Activated CD8-positive, alpha-beta T cell treated with anti-CD3 and anti-CD28 coated beads for 36 hours (primary cell): ENCODE measurements at regions not wholly inside any gene's neighbourhood (a gene's known extent, or its start where the extent isn't known, plus 50 kb on each side); places are given as distances from the start of the nearest gene placed in this dataset.

Experiments
- ATAC-seq: fragments of 200-7000 bp; cut with Tn5 transposase; one replicate; pipeline ENCODE4 v1.10.0; 2021; ENCODE audit warnings: mild to moderate bottlenecking, moderate library complexity
- CTCF ChIA-PET: fragments of 350-600 bp; sonication (Branson Sonifier 250); formaldehyde crosslinking; loops from one replicate; lab custom pipeline; 2021; ENCODE audit warnings: antibody characterized with exemption; lab: Charles Lee
- POLR2A ChIA-PET: fragments of 350-600 bp; sonication (Branson Sonifier 250); formaldehyde crosslinking; loops from one replicate; lab custom pipeline; 2021; ENCODE audit warnings: antibody characterized with exemption; lab: Charles Lee
- DNase-seq: peaks from one replicate; pipeline ENCODE4 v3.0.0-alpha.2; 2020
- H3K27ac Mint-ChIP-seq: one replicate; pipeline ENCODE4 v1.8.0; 2021; ENCODE audit warnings: mild to moderate bottlenecking, mixed read lengths
- H3K27me3 Mint-ChIP-seq: one replicate; pipeline ENCODE4 v1.8.0; 2021; ENCODE audit warnings: mixed read lengths
- H3K36me3 Mint-ChIP-seq: one replicate; pipeline ENCODE4 v1.8.0; 2021; ENCODE audit warnings: low read depth, mixed read lengths
- H3K4me1 Mint-ChIP-seq: one replicate; pipeline ENCODE4 v1.8.0; 2021; ENCODE audit warnings: low read depth, mixed read lengths
- H3K4me3 Mint-ChIP-seq: one replicate; pipeline ENCODE4 v1.8.0; 2021; ENCODE audit warnings: mild to moderate bottlenecking, moderate library complexity, mixed read lengths
- H3K9me3 Mint-ChIP-seq: one replicate; pipeline ENCODE4 v1.8.0; 2021; ENCODE audit warnings: mixed read lengths
- CTCF ChIP-seq: fragments of 200-600 bp; IDR thresholded peaks from one replicate; pipeline ENCODE4 v1.8.0; 2022; ENCODE audit warnings: antibody characterized with exemption, mild to moderate bottlenecking
- intact Hi-C: fragments of 100-400 bp; cut with micrococcal nuclease; formaldehyde crosslinking; loops from one replicate; pipeline ENCODE4 v1.10.0; 2022

GRCh38 chr3:43953814-43954692 is 263.3 kb downstream of the ABHD5 start:
- H3K36me3 Mint-ChIP-seq, result no peaks in the 10 kb centered on the region
- CTCF ChIA-PET, result no interaction called here
- H3K9me3 Mint-ChIP-seq, result no peaks in the 10 kb centered on the region
- no peak overlapping the region for H3K27ac Mint-ChIP-seq
- no peak overlapping the region for H3K4me3 Mint-ChIP-seq
- POLR2A ChIA-PET, result no interaction called here
- TF ChIP-seq CTCF, result no peak
- ATAC-seq (no peak), DNase-seq (no peak)
- H3K27me3 Mint-ChIP-seq, result peaks cover 3% of the 10 kb centered on the region
- H3K4me1 Mint-ChIP-seq, result peaks cover 9% of the 10 kb centered on the region
- intact Hi-C loops, result no loop called here

- intact Hi-C loops, result no loop called here
- H3K36me3 Mint-ChIP-seq, result no peaks in the 10 kb centered on the region
- no peak overlapping the region for H3K4me3 Mint-ChIP-seq
- CTCF ChIA-PET, result interaction anchor here (1.6 kb wide), 1 partner anchor 17 kb away, joined by 4 read pairs; no protein-coding TSS in a partner anchor
- DNase-seq (no peak), ATAC-seq (no peak)
- no peak for TF ChIP-seq CTCF
- H3K27me3 Mint-ChIP-seq, result peaks cover 5% of the 10 kb centered on the region
- H3K4me1 Mint-ChIP-seq, result peaks cover 2% of the 10 kb centered on the region
- POLR2A ChIA-PET, result no interaction called here
- no peak overlapping the region for H3K27ac Mint-ChIP-seq
- H3K9me3 Mint-ChIP-seq, result no peaks in the 10 kb centered on the region
Observed at GRCh38 chr3:43956945-43957344, 266.2 kb downstream of the ABHD5 start.

- CTCF ChIA-PET, result interaction anchor here (1.6 kb wide), 1 partner anchor 16 kb away, joined by 4 read pairs; no protein-coding TSS in a partner anchor
- intact Hi-C loops, result no loop called here
- Mint-ChIP-seq H3K27ac (no peak overlapping the region), H3K4me3 (no peak overlapping the region), H3K4me1 (peaks cover 2% of the 10 kb centered on the region), H3K9me3 (no peaks in the 10 kb centered on the region), H3K27me3 (peaks cover 5% of the 10 kb centered on the region), H3K36me3 (no peaks in the 10 kb centered on the region)
- POLR2A ChIA-PET, result no interaction called here
- DNase-seq (no peak), ATAC-seq (no peak)
- TF ChIP-seq CTCF, result no peak
Observed at GRCh38 chr3:43957553-43957952, 266.8 kb downstream of the ABHD5 start.

- no peaks in the 10 kb centered on the region for H3K36me3 Mint-ChIP-seq
- no peaks in the 10 kb centered on the region for H3K9me3 Mint-ChIP-seq
- H3K27me3 Mint-ChIP-seq, result peaks cover 5% of the 10 kb centered on the region
- ChIA-PET POLR2A (no interaction called here), CTCF (no interaction called here)
- H3K4me1 Mint-ChIP-seq, result peaks cover 2% of the 10 kb centered on the region
- no peak for TF ChIP-seq CTCF
- no peak overlapping the region for H3K4me3 Mint-ChIP-seq
- DNase-seq (no peak), ATAC-seq (no peak)
- H3K27ac Mint-ChIP-seq, result no peak overlapping the region
- intact Hi-C loops, result no loop called here
Observed at GRCh38 chr3:43958005-43958770, 267.4 kb downstream of the ABHD5 start.

- intact Hi-C loops, result no loop called here
- TF ChIP-seq CTCF, result no peak
- Mint-ChIP-seq H3K4me3 (no peak overlapping the region), H3K4me1 (peaks cover 2% of the 10 kb centered on the region), H3K27ac (no peak overlapping the region), H3K36me3 (no peaks in the 10 kb centered on the region), H3K9me3 (no peaks in the 10 kb centered on the region), H3K27me3 (peaks cover 8% of the 10 kb centered on the region)
- ChIA-PET CTCF (no interaction called here), POLR2A (interaction anchor here (1.1 kb wide), 1 partner anchor 10 kb away, joined by 3 read pairs; no protein-coding TSS in a partner anchor)
- ATAC-seq (no peak), DNase-seq (no peak)
Observed at GRCh38 chr3:43958973-43959372, 268.2 kb downstream of the ABHD5 start.
